NT2/D1 (cell line): ENCODE measurements at regions not wholly inside any gene's neighbourhood (a gene's known extent, or its start where the extent isn't known, plus 50 kb on each side); places are given as distances from the start of the nearest gene placed in this dataset.

ENCODE experiments used
- DNase-seq: peaks from one replicate; pipeline ENCODE4 v3.0.0-alpha.2; 2011; ENCODE audit warnings: low read depth, low spot score
- H3K27me3 ChIP-seq: 2 replicates; pipeline ENCODE4 v1.6.0; 2011; ENCODE audit warnings: mild to moderate bottlenecking; ENCODE audit not compliant: insufficient read length, insufficient read depth
- H3K36me3 ChIP-seq: 2 replicates; pipeline ENCODE4 v1.6.1; 2011; ENCODE audit warnings: mild to moderate bottlenecking, low read length, mixed read lengths; ENCODE audit not compliant: insufficient read depth, insufficient read length
- H3K4me1 ChIP-seq: 2 replicates; pipeline ENCODE4 v1.5.1; 2011; ENCODE audit not compliant: insufficient read depth, insufficient read length
- H3K4me3 ChIP-seq: 2 replicates; pipeline ENCODE4 v1.5.1; 2011; ENCODE audit warnings: low read depth; ENCODE audit not compliant: insufficient read length
- H3K9ac ChIP-seq: 2 replicates; pipeline ENCODE4 v1.6.0; 2011; ENCODE audit warnings: low read depth; ENCODE audit not compliant: insufficient read length
- H3K9me3 ChIP-seq: 2 replicates; pipeline ENCODE4 v1.5.1; 2011; ENCODE audit warnings: mild to moderate bottlenecking, low read length; ENCODE audit not compliant: insufficient read depth
- SUZ12 ChIP-seq: IDR thresholded peaks from 2 replicates; pipeline ENCODE4 v1.6.1; 2011; ENCODE audit not compliant: insufficient read length, insufficient read depth; ENCODE audit errors: extremely low read depth
- YY1 ChIP-seq: IDR thresholded peaks from 2 replicates; pipeline ENCODE4 v1.6.1; 2011; ENCODE audit not compliant: insufficient read length, insufficient read depth
- ZNF274 ChIP-seq: IDR thresholded peaks from 2 replicates; pipeline ENCODE4 v1.6.1; 2011; ENCODE audit warnings: mild to moderate bottlenecking, low read depth, low read length

DNA sequence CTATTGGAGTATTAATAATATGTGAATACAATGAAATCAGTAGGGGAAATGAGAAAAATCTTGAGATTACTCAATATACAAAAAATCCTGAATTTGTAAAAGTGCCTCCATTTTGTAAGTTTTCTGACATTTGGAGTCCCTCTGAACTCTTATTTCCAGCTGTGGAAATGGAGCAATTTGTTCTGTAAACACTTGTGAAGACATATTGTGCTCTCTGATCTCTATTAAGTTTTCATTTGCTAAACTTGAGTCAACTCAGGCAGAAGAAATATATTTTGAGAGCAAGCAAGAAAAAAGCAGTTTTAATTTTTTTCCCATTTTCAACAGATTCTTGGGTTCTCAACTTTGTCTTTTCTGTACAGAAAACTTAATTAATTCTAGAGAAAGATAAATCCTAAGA lies 51.4 kb upstream of the PCDH18 start:
- Histone ChIP-seq H3K9me3 (no peaks in the 10 kb centered on the region), H3K27me3 (no peaks in the 10 kb centered on the region), H3K4me1 (no peaks in the 10 kb centered on the region), H3K4me3 (no peak overlapping the region), H3K9ac (no peak overlapping the region), H3K36me3 (no peaks in the 10 kb centered on the region)
- TF ChIP-seq SUZ12 (no peak), YY1 (no peak), ZNF274 (no peak)
- DNase-seq, result no peak
